ENCODE measurements at regions not wholly inside any gene's neighbourhood (a gene's known extent, or its start where the extent isn't known, plus 50 kb on each side); places are given as distances from the start of the nearest gene placed in this dataset.

DNA sequence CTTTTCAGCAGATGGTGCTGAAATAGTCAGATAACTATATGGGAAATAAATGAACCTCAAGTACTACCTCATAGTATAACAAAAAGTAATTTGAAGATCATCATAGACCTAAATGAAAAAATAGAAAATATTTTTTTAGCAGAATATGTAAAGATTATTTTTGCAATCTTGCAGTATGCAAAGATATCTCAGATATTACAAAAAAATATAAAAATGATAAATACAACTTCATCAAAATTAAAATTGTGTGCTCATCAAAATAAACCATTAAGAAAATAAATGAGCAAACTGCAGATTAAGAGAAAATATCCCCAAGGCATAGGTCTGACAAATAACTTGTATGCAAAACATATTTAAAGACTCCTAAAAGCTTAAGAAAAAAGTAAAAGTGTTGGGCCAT is 83.4 kb upstream of the KCND2 start:
- Histone ChIP-seq H3K27me3 (ENCODE audit: control insufficient read depth, extremely low read depth, insufficient read depth, low read length) (no peaks in the 10 kb centered on the region), H3K9ac (ENCODE audit: control insufficient read depth, extremely low read depth, insufficient read depth, low read length) (no peak overlapping the region), H3K36me3 (ENCODE audit: control insufficient read depth in 2 of 2, extremely low read depth in 1 of 2, insufficient read depth in 2 of 2, low read length in 2 of 2) (no peaks in the 10 kb centered on the region), H3K4me1 (ENCODE audit: control insufficient read depth, extremely low read depth, insufficient read depth, low read length) (no peaks in the 10 kb centered on the region), H3K79me2 (ENCODE audit: control insufficient read depth, insufficient read depth, low read length) (no peaks in the 10 kb centered on the region), H3K4me2 (ENCODE audit: control insufficient read depth, extremely low read depth, insufficient read depth, low read depth, low read length) (no peak overlapping the region), H4K20me1 (ENCODE audit: control insufficient read depth, extremely low read depth, insufficient read depth, low read length) (no peaks in the 10 kb centered on the region), H3K9me3 (ENCODE audit: control insufficient read depth, low read depth, low read length) (no peaks in the 10 kb centered on the region), H3K4me3 (ENCODE audit: control insufficient read depth in 2 of 3, extremely low read depth in 1 of 3, insufficient read depth in 2 of 3, low read depth in 1 of 3, low read length in 3 of 3) (no peak overlapping the region), H3K9me1 (ENCODE audit: control insufficient read depth, extremely low read depth, insufficient read depth, low read length) (no peaks in the 10 kb centered on the region), H3K27ac (ENCODE audit: control insufficient read depth, insufficient read depth, low read length) (no peak overlapping the region), H2AFZ (ENCODE audit: control insufficient read depth, low read length) (no peak overlapping the region)
- DNase-seq (ENCODE audit: low read depth, low spot score) (no peak), FAIRE-seq (no peak)
- dilution Hi-C loops (cut with MboI; ENCODE audit: extremely low pct_ligation_motif_present, low sequenced_read_pairs), result no loop called here
- TF ChIP-seq, protein P1, sequence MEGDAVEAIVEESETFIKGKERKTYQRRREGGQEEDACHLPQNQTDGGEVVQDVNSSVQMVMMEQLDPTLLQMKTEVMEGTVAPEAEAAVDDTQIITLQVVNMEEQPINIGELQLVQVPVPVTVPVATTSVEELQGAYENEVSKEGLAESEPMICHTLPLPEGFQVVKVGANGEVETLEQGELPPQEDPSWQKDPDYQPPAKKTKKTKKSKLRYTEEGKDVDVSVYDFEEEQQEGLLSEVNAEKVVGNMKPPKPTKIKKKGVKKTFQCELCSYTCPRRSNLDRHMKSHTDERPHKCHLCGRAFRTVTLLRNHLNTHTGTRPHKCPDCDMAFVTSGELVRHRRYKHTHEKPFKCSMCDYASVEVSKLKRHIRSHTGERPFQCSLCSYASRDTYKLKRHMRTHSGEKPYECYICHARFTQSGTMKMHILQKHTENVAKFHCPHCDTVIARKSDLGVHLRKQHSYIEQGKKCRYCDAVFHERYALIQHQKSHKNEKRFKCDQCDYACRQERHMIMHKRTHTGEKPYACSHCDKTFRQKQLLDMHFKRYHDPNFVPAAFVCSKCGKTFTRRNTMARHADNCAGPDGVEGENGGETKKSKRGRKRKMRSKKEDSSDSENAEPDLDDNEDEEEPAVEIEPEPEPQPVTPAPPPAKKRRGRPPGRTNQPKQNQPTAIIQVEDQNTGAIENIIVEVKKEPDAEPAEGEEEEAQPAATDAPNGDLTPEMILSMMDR (optimal IDR thresholded peaks at IDR 0.05 in 1 of 3, IDR thresholded peaks at IDR 0.05 in 1 of 3, conservative IDR thresholded peaks at IDR 0.05 in 1 of 3; ENCODE audit: extremely low read depth in 1 of 3, insufficient read depth in 2 of 3, low read length in 3 of 3), result no peak
- TF ChIP-seq EZH2 (IDR thresholded peaks at IDR 0.05; ENCODE audit: low read length), result no peak

DNA sequence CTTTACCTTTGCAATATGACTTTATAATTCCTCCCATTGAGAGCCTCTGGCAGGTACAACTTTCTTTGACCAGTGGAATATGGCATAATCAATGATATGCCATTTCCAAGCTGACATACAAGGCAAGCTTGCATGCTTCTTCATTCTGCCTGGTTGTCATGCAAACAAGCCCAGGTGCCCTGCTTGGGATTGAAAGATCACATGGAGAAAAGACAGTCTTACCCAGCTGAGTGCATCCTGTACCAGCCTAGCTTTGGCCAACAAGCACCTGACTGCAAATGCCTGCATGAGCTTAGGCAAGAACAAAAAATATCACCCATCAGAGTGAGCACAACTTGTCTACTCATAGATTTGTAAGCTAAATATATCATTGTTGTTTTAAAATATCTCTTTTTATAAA is 82.9 kb upstream of the KCND2 start:
- dilution Hi-C loops (cut with MboI; ENCODE audit: extremely low pct_ligation_motif_present, low sequenced_read_pairs), result no loop called here

More for the DNA sequence above, 82.9 kb upstream of the KCND2 start:
- H3K36me3 ChIP-seq (ENCODE audit: control insufficient read depth in 2 of 2, extremely low read depth in 1 of 2, insufficient read depth in 2 of 2, low read length in 2 of 2), result no peaks in the 10 kb centered on the region
- H3K27me3 ChIP-seq (ENCODE audit: control insufficient read depth, extremely low read depth, insufficient read depth, low read length), result no peaks in the 10 kb centered on the region
- TF ChIP-seq EZH2 (IDR thresholded peaks at IDR 0.05; ENCODE audit: low read length), result no peak
- TF ChIP-seq, protein P1 (optimal IDR thresholded peaks at IDR 0.05 in 1 of 3, IDR thresholded peaks at IDR 0.05 in 1 of 3, conservative IDR thresholded peaks at IDR 0.05 in 1 of 3; ENCODE audit: extremely low read depth in 1 of 3, insufficient read depth in 2 of 3, low read length in 3 of 3), result no peak
- H3K27ac ChIP-seq (ENCODE audit: control insufficient read depth, insufficient read depth, low read length), result no peak overlapping the region
- no peaks in the 10 kb centered on the region for H3K79me2 ChIP-seq (ENCODE audit: control insufficient read depth, insufficient read depth, low read length)
- H3K9ac ChIP-seq (ENCODE audit: control insufficient read depth, extremely low read depth, insufficient read depth, low read length), result no peak overlapping the region
- FAIRE-seq, result no peak
- DNase-seq (ENCODE audit: low read depth, low spot score), result no peak
- no peak overlapping the region for H2AFZ ChIP-seq (ENCODE audit: control insufficient read depth, low read length)
- no peaks in the 10 kb centered on the region for H4K20me1 ChIP-seq (ENCODE audit: control insufficient read depth, extremely low read depth, insufficient read depth, low read length)
- no peaks in the 10 kb centered on the region for H3K9me3 ChIP-seq (ENCODE audit: control insufficient read depth, low read depth, low read length)
- no peak overlapping the region for H3K4me2 ChIP-seq (ENCODE audit: control insufficient read depth, extremely low read depth, insufficient read depth, low read depth, low read length)
- H3K9me1 ChIP-seq (ENCODE audit: control insufficient read depth, extremely low read depth, insufficient read depth, low read length), result no peaks in the 10 kb centered on the region
- no peak overlapping the region for H3K4me3 ChIP-seq (ENCODE audit: control insufficient read depth in 2 of 3, extremely low read depth in 1 of 3, insufficient read depth in 2 of 3, low read depth in 1 of 3, low read length in 3 of 3)
- H3K4me1 ChIP-seq (ENCODE audit: control insufficient read depth, extremely low read depth, insufficient read depth, low read length), result no peaks in the 10 kb centered on the region

Measured in keratinocyte (primary cell).